ENCODE measurements at regions not wholly inside any gene's neighbourhood (a gene's known extent, or its start where the extent isn't known, plus 50 kb on each side); places are given as distances from the start of the nearest gene placed in this dataset.

- no peak for DNase-seq (ENCODE audit: extremely low spot score)
- CTCF ChIA-PET = interaction anchor here (3.6 kb wide), 1 partner anchor 14 kb away, joined by 12 read pairs; no protein-coding TSS in a partner anchor
- POLR2A ChIA-PET = no interaction called here
- TF ChIP-seq CTCF (IDR thresholded peaks at IDR 0.05; ENCODE audit: control extremely low read depth, extremely low read depth, low read depth, missing control alignments) = no peak
These were observed 142.6 kb upstream of the SERPINE2 start for GRCh38 chr2:224181534-224182155.

GRCh38 chr2:224180810-224181209 lies 141.7 kb upstream of the SERPINE2 start:
- no peak for DNase-seq (ENCODE audit: extremely low spot score)
- TF ChIP-seq CTCF (IDR thresholded peaks at IDR 0.05; ENCODE audit: control extremely low read depth, extremely low read depth, low read depth, missing control alignments) = no peak
- CTCF ChIA-PET = no interaction called here
- POLR2A ChIA-PET = no interaction called here

GRCh38 chr2:224178056-224178455 lies 139.0 kb upstream of the SERPINE2 start:
- TF ChIP-seq CTCF (IDR thresholded peaks at IDR 0.05; ENCODE audit: control extremely low read depth, extremely low read depth, low read depth, missing control alignments) = no peak
- POLR2A ChIA-PET = no interaction called here
- CTCF ChIA-PET = no interaction called here
- no peak for DNase-seq (ENCODE audit: extremely low spot score)

- DNase-seq (ENCODE audit: extremely low spot score) = no peak
- TF ChIP-seq CTCF (IDR thresholded peaks at IDR 0.05; ENCODE audit: control extremely low read depth, extremely low read depth, low read depth, missing control alignments) = no peak
- CTCF ChIA-PET = interaction anchor here (1.4 kb wide), 2 partner anchors 8 to 15 kb away, joined by 3 to 4 read pairs; no protein-coding TSS in a partner anchor
These were observed 136.5 kb upstream of the SERPINE2 start for GRCh38 chr2:224175538-224175937.

GRCh38 chr2:224174990-224175389 lies 135.9 kb upstream of the SERPINE2 start:
- TF ChIP-seq CTCF (IDR thresholded peaks at IDR 0.05; ENCODE audit: control extremely low read depth, extremely low read depth, low read depth, missing control alignments) = no peak
- ChIA-PET CTCF (interaction anchor here (1.4 kb wide), 1 partner anchor 9 kb away, joined by 3 read pairs; no protein-coding TSS in a partner anchor), POLR2A (no interaction called here)
- no peak for DNase-seq (ENCODE audit: extremely low spot score)

More at GRCh38 chr2:224175538-224175937, 136.5 kb upstream of the SERPINE2 start:
- POLR2A ChIA-PET = no interaction called here

- no peak for TF ChIP-seq CTCF (IDR thresholded peaks at IDR 0.05; ENCODE audit: control extremely low read depth, extremely low read depth, low read depth, missing control alignments)
- POLR2A ChIA-PET = no interaction called here
- DNase-seq (ENCODE audit: extremely low spot score) = no peak
- CTCF ChIA-PET = interaction anchor here (1.2 kb wide), 1 partner anchor 73 kb away, joined by 3 read pairs; no protein-coding TSS in a partner anchor
These were observed 135.4 kb upstream of the SERPINE2 start for GRCh38 chr2:224174521-224174920.
